ENCODE measurements at regions not wholly inside any gene's neighbourhood (a gene's known extent, or its start where the extent isn't known, plus 50 kb on each side); places are given as distances from the start of the nearest gene placed in this dataset.
A peak's percentile ranks its signal among the peaks of the same experiment; 100 is the strongest.

DNA sequence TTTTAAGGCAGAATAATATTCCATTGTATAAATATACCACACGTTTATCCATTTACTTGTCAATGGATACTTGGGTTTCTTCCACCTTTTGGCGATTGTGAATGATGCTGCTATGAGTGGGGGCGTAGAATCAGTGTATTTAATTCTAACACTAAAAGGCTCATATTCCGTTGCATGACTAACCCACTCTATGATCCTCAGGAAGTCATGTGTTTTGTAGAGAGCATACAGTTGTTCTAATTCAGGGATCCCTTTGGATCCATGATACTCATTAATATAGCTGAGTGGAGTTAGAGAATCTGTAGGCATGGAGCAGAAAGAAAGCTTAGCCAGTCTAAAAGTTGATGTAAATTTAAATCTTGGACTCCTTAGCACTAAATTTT is 74.2 kb upstream of the TMEM170B start (continued):
- TF ChIP-seq, protein P1, sequence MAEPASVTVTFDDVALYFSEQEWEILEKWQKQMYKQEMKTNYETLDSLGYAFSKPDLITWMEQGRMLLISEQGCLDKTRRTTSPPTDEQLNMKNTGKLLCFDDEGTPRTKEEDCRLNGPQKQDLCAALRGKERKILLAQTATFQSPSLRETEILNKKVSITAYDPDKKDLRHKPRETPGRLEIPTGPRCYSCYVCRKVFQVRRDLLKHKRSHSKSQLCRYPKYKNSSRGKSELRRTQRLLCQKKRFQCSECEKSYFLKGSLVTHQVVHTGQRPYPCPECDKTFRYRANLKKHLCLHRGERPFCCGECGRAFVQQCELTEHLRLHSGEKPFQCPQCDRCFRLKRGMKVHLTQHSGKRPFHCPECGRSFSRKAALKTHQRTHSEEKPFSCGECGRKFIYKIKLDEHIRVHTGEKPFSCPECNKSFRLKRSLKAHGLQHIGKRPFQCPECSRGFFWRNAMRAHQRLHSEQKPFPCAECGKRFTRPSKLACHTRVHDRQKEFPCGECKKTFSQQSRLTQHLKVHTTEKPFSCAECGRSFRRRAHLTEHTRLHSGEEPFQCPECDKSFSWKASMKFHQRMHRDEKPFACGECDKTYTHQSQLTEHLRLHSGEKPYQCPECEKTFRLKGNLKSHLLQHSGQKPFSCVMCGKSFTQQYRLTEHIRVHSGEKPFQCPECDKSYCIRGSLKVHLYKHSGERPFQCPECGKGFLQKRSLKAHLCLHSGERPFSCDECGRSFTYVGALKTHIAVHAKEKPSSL (CRISPR knock-in tag; conservative IDR thresholded peaks at IDR 0.05): no peak
- TF ChIP-seq, protein P2, sequence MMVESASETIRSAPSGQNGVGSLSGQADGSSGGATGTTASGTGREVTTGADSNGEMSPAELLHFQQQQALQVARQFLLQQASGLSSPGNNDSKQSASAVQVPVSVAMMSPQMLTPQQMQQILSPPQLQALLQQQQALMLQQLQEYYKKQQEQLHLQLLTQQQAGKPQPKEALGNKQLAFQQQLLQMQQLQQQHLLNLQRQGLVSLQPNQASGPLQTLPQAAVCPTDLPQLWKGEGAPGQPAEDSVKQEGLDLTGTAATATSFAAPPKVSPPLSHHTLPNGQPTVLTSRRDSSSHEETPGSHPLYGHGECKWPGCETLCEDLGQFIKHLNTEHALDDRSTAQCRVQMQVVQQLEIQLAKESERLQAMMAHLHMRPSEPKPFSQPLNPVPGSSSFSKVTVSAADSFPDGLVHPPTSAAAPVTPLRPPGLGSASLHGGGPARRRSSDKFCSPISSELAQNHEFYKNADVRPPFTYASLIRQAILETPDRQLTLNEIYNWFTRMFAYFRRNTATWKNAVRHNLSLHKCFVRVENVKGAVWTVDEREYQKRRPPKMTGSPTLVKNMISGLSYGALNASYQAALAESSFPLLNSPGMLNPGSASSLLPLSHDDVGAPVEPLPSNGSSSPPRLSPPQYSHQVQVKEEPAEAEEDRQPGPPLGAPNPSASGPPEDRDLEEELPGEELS (CRISPR knock-in tag; IDR thresholded peaks at IDR 0.05): no peak
- no peak for TF ChIP-seq NR1H2 (CRISPR knock-in tag; IDR thresholded peaks at IDR 0.05)
- TF ChIP-seq TEAD1 (CRISPR knock-in tag; IDR thresholded peaks at IDR 0.05): no peak
- TF ChIP-seq GRHL2 (CRISPR knock-in tag; IDR thresholded peaks at IDR 0.05; ENCODE audit: insufficient replicate concordance, severe bottlenecking): no peak

DNA sequence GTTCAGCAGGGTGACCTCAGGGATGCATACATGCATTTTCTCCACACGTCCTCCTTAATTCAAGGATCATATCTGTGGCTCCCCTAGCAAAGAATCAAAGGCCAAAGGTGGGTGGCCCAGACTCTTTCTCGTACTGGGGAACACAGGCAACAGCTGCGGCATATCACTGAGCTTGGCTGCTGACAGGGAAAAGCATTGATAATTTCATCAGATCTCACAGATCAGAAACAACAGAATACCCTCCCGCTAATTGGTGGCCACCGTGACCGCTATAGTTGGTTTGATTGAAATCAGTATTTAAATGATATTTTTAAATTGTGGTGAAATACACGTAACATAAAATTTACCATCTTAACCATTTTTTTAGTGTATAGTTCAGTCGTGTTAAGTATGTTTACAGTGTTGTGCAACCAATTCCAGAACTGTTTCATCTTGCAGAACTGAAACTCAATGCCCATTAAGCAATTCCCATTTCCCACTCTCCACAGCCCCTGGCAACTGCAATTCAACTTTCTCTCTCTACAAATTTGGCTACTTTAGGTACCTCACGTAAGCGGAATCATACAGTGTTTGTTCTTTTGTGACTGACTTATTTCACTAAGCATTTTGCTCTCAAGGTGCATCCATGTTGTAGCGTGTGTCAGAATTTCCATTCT is 74.7 kb upstream of the TMEM170B start:
- no peak overlapping the region for H3K27ac Mint-ChIP-seq
- ATAC-seq: no peak
- H3K4me3 Mint-ChIP-seq: no peak overlapping the region
- TF ChIP-seq ETV6 (CRISPR knock-in tag; IDR thresholded peaks at IDR 0.05) (no peak), GABPB1 (CRISPR knock-in tag; IDR thresholded peaks at IDR 0.05) (peak; percentile 60)
- no peaks in the 10 kb centered on the region for H3K36me3 Mint-ChIP-seq
- H3K9me3 Mint-ChIP-seq: 0 out of 2 replicates have a peak, but pooled peaks cover 3% of the 10 kb centered on the region
- ChIA-PET POLR2A (no interaction called here), CTCF (no interaction called here)
- no peaks in the 10 kb centered on the region for H3K27me3 Mint-ChIP-seq (ENCODE audit: low read depth)
- H3K4me1 Mint-ChIP-seq: 0 out of 2 replicates have a peak, but pooled peaks cover 3% of the 10 kb centered on the region
- no peak for DNase-seq (ENCODE audit: low spot score)

DNA sequence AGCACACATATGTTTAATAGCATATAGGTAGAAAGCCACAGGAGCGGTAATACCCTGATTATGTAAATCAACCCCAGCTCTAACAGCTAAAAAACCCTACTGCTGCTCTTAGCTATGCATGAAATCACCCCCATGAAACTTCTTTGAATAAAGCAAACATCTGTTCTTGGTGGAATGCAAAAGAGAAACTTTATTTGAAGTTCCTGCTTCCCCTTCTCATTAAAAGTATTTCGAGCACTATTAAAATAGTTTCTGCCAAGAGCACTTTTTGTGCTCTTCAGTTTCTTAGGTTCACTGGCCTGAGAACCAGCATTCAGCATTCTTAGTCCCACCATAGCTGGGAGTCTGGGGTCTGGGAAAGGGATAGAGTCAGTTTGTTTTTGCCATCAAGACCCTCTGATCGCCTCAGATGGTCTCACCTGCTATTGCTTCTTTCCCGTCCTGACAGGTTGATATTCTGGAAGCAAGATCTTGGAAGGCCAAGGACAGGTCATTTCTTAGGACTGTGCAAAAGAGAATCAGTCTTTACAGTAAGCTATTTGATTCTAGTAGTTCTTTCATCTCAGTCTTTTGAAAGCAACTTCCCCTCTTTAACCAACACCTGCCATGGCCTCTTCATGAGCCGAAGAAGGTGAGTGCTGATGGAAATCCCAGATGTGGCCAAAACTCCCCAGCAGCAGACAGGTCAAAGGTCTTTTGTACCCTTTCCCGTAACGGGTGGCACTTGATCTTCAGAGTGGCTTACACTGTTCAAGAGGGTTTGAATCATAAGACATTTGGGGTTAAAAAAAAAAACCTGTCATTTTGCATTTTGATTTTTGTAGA is 76.5 kb upstream of the TMEM170B start:
- Mint-ChIP-seq H3K36me3 (no peaks in the 10 kb centered on the region), H3K4me1 (0 out of 2 replicates have a peak, but pooled peaks cover 3% of the 10 kb centered on the region), H3K4me3 (no peak overlapping the region), H3K9me3 (peaks cover 8% of the 10 kb centered on the region), H3K27me3 (ENCODE audit: low read depth) (no peaks in the 10 kb centered on the region; the same call in 1 of the 2 replicates), H3K27ac (no peak overlapping the region)
- CTCF ChIA-PET: interaction anchor here (0.6 to 1.5 kb wide), 2 partner anchors 219 to 1139 kb away, joined by 5 read pairs; no protein-coding TSS in a partner anchor
- TF ChIP-seq, protein P3, sequence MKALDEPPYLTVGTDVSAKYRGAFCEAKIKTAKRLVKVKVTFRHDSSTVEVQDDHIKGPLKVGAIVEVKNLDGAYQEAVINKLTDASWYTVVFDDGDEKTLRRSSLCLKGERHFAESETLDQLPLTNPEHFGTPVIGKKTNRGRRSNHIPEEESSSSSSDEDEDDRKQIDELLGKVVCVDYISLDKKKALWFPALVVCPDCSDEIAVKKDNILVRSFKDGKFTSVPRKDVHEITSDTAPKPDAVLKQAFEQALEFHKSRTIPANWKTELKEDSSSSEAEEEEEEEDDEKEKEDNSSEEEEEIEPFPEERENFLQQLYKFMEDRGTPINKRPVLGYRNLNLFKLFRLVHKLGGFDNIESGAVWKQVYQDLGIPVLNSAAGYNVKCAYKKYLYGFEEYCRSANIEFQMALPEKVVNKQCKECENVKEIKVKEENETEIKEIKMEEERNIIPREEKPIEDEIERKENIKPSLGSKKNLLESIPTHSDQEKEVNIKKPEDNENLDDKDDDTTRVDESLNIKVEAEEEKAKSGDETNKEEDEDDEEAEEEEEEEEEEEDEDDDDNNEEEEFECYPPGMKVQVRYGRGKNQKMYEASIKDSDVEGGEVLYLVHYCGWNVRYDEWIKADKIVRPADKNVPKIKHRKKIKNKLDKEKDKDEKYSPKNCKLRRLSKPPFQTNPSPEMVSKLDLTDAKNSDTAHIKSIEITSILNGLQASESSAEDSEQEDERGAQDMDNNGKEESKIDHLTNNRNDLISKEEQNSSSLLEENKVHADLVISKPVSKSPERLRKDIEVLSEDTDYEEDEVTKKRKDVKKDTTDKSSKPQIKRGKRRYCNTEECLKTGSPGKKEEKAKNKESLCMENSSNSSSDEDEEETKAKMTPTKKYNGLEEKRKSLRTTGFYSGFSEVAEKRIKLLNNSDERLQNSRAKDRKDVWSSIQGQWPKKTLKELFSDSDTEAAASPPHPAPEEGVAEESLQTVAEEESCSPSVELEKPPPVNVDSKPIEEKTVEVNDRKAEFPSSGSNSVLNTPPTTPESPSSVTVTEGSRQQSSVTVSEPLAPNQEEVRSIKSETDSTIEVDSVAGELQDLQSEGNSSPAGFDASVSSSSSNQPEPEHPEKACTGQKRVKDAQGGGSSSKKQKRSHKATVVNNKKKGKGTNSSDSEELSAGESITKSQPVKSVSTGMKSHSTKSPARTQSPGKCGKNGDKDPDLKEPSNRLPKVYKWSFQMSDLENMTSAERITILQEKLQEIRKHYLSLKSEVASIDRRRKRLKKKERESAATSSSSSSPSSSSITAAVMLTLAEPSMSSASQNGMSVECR (CRISPR knock-in tag; IDR thresholded peaks at IDR 0.05; ENCODE audit: borderline replicate concordance): no peak
- TF ChIP-seq ATF1 (CRISPR knock-in tag; IDR thresholded peaks at IDR 0.05): no peak
- TF ChIP-seq, protein P4, sequence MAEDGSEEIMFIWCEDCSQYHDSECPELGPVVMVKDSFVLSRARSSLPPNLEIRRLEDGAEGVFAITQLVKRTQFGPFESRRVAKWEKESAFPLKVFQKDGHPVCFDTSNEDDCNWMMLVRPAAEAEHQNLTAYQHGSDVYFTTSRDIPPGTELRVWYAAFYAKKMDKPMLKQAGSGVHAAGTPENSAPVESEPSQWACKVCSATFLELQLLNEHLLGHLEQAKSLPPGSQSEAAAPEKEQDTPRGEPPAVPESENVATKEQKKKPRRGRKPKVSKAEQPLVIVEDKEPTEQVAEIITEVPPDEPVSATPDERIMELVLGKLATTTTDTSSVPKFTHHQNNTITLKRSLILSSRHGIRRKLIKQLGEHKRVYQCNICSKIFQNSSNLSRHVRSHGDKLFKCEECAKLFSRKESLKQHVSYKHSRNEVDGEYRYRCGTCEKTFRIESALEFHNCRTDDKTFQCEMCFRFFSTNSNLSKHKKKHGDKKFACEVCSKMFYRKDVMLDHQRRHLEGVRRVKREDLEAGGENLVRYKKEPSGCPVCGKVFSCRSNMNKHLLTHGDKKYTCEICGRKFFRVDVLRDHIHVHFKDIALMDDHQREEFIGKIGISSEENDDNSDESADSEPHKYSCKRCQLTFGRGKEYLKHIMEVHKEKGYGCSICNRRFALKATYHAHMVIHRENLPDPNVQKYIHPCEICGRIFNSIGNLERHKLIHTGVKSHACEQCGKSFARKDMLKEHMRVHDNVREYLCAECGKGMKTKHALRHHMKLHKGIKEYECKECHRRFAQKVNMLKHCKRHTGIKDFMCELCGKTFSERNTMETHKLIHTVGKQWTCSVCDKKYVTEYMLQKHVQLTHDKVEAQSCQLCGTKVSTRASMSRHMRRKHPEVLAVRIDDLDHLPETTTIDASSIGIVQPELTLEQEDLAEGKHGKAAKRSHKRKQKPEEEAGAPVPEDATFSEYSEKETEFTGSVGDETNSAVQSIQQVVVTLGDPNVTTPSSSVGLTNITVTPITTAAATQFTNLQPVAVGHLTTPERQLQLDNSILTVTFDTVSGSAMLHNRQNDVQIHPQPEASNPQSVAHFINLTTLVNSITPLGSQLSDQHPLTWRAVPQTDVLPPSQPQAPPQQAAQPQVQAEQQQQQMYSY (CRISPR knock-in tag; IDR thresholded peaks at IDR 0.05): no peak
- TF ChIP-seq TEAD4 (CRISPR knock-in tag; IDR thresholded peaks at IDR 0.05): no peak
- TF ChIP-seq, protein P5, sequence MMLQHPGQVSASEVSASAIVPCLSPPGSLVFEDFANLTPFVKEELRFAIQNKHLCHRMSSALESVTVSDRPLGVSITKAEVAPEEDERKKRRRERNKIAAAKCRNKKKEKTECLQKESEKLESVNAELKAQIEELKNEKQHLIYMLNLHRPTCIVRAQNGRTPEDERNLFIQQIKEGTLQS (CRISPR knock-in tag; conservative IDR thresholded peaks at IDR 0.05): no peak
- TF ChIP-seq, protein P6, sequence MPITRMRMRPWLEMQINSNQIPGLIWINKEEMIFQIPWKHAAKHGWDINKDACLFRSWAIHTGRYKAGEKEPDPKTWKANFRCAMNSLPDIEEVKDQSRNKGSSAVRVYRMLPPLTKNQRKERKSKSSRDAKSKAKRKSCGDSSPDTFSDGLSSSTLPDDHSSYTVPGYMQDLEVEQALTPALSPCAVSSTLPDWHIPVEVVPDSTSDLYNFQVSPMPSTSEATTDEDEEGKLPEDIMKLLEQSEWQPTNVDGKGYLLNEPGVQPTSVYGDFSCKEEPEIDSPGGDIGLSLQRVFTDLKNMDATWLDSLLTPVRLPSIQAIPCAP (CRISPR knock-in tag; IDR thresholded peaks at IDR 0.05): no peak
- TF ChIP-seq OVOL2 (CRISPR knock-in tag; IDR thresholded peaks at IDR 0.05; ENCODE audit: borderline replicate concordance): no peak
- no peak for TF ChIP-seq CREM (CRISPR knock-in tag; IDR thresholded peaks at IDR 0.05)
- no peak for ATAC-seq
- POLR2A ChIA-PET: no interaction called here
- no peak for DNase-seq (ENCODE audit: low spot score)

All from WTC11 (cell line).